HFFc6 (cell line): ENCODE measurements at regions not wholly inside any gene's neighbourhood (a gene's known extent, or its start where the extent isn't known, plus 50 kb on each side); places are given as distances from the start of the nearest gene placed in this dataset.

Experiments
- DNase-seq: peaks from one replicate; pipeline ENCODE4 v3.0.0-alpha.2; 2018
- H3K27ac Mint-ChIP-seq: 2 replicates; pipeline ENCODE4 v1.8.0; 2020; ENCODE audit warnings: mild to moderate bottlenecking, mixed read lengths
- H3K27me3 Mint-ChIP-seq: 2 replicates; pipeline ENCODE4 v1.8.0; 2021; ENCODE audit warnings: mild to moderate bottlenecking, moderate library complexity, mixed read lengths; ENCODE audit not compliant: insufficient read depth
- H3K36me3 Mint-ChIP-seq: 2 replicates; pipeline ENCODE4 v1.8.0; 2021; ENCODE audit warnings: low read depth, mixed read lengths
- H3K4me1 Mint-ChIP-seq: 2 replicates; pipeline ENCODE4 v1.8.0; 2020; ENCODE audit warnings: low read depth, mixed read lengths
- H3K4me3 Mint-ChIP-seq: 2 replicates; pipeline ENCODE4 v1.8.0; 2020; ENCODE audit warnings: mild to moderate bottlenecking, moderate library complexity, mixed read lengths
- H3K9me3 Mint-ChIP-seq: 2 replicates; pipeline ENCODE4 v1.8.0; 2020; ENCODE audit warnings: mild to moderate bottlenecking, mixed read lengths
- TF ChIP-seq, protein P1 (sequence below): fragments of 200-600 bp; sonication (generic); IDR thresholded peaks from 2 replicates; pipeline ENCODE4 v1.5.0; 2021; ENCODE audit warnings: antibody characterized with exemption, mild to moderate bottlenecking

- no peaks in the 10 kb centered on the region for H3K4me1 Mint-ChIP-seq
- DNase-seq = no peak
- no peaks in the 10 kb centered on the region; the same call in 1 of the 2 replicates for H3K36me3 Mint-ChIP-seq
- H3K27me3 Mint-ChIP-seq = peaks cover 5% of the 10 kb centered on the region
- no peak overlapping the region for H3K27ac Mint-ChIP-seq
- peaks cover 10% of the 10 kb centered on the region; the same call in 1 of the 2 replicates for H3K9me3 Mint-ChIP-seq
- no peak overlapping the region for H3K4me3 Mint-ChIP-seq
- TF ChIP-seq, protein P1, sequence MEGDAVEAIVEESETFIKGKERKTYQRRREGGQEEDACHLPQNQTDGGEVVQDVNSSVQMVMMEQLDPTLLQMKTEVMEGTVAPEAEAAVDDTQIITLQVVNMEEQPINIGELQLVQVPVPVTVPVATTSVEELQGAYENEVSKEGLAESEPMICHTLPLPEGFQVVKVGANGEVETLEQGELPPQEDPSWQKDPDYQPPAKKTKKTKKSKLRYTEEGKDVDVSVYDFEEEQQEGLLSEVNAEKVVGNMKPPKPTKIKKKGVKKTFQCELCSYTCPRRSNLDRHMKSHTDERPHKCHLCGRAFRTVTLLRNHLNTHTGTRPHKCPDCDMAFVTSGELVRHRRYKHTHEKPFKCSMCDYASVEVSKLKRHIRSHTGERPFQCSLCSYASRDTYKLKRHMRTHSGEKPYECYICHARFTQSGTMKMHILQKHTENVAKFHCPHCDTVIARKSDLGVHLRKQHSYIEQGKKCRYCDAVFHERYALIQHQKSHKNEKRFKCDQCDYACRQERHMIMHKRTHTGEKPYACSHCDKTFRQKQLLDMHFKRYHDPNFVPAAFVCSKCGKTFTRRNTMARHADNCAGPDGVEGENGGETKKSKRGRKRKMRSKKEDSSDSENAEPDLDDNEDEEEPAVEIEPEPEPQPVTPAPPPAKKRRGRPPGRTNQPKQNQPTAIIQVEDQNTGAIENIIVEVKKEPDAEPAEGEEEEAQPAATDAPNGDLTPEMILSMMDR = no peak
These were observed 53.6 kb downstream of the SHANK2 start for GRCh38 chr11:71198823-71199165.

- no peak overlapping the region for H3K4me3 Mint-ChIP-seq
- H3K27ac Mint-ChIP-seq = no peak overlapping the region
- H3K27me3 Mint-ChIP-seq = peaks cover 5% of the 10 kb centered on the region
- peaks cover 10% of the 10 kb centered on the region; the same call in 1 of the 2 replicates for H3K9me3 Mint-ChIP-seq
- H3K36me3 Mint-ChIP-seq = no peaks in the 10 kb centered on the region; the same call in 1 of the 2 replicates
- DNase-seq = no peak
- TF ChIP-seq, protein P1 = no peak
- no peaks in the 10 kb centered on the region for H3K4me1 Mint-ChIP-seq
These were observed 54.1 kb downstream of the SHANK2 start for GRCh38 chr11:71198141-71198822.

- peaks cover 5% of the 10 kb centered on the region for H3K27me3 Mint-ChIP-seq
- no peak overlapping the region for H3K4me3 Mint-ChIP-seq
- TF ChIP-seq, protein P1 = no peak
- DNase-seq = no peak
- no peaks in the 10 kb centered on the region; the same call in 1 of the 2 replicates for H3K36me3 Mint-ChIP-seq
- H3K4me1 Mint-ChIP-seq = no peaks in the 10 kb centered on the region
- no peak overlapping the region for H3K27ac Mint-ChIP-seq
- peaks cover 3% of the 10 kb centered on the region; the same call in 1 of the 2 replicates for H3K9me3 Mint-ChIP-seq
These were observed 55.3 kb downstream of the SHANK2 start for GRCh38 chr11:71197096-71197495.

DNA sequence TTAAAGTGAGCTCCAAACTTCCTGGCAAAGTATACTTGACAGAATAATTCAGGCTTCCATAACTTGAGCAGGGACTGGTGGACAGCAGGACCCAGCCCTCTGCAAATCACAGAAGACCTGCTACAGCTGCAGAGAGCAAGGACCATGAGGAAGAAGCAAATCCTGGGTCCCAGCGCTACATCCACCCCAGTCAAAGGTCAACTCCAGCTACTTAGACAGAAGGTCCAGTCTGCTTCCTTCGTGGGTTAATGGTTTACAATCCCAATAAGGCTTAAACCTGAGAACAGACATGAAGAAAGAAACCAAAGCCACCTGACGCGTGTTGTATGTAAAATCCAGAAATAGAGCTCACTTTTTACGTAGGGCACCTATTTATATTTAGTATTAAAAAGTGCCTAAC, 57.7 kb downstream of the SHANK2 start:
- no peaks in the 10 kb centered on the region for H3K36me3 Mint-ChIP-seq
- H3K27ac Mint-ChIP-seq = no peak overlapping the region
- no peak for DNase-seq
- TF ChIP-seq, protein P1 = no peak
- H3K27me3 Mint-ChIP-seq = peaks cover 7% of the 10 kb centered on the region
- H3K4me1 Mint-ChIP-seq = no peaks in the 10 kb centered on the region
- H3K4me3 Mint-ChIP-seq = no peak overlapping the region
- peaks cover 6% of the 10 kb centered on the region; the same call in 1 of the 2 replicates for H3K9me3 Mint-ChIP-seq

DNA sequence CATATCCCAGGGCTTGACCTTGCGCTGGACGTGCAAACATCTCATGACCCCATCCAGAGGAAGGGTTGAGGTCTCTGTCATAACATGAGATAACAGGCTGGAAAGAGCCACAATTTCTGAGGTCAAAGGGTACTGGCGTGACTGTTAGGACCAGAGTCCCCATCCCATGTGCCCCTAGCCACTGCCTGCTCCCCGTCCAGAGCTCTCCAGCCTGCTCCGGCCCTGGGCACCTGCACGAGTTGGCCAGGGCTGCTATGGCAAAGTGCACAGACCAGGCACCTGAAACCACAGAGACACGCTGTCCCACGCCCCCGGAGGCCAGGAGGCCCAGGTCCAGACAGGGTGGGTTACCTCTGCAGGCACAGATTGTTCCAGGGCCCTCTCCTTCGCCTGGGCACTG, 58.9 kb downstream of the SHANK2 start:
- Mint-ChIP-seq H3K27ac (no peak overlapping the region), H3K9me3 (peaks cover 6% of the 10 kb centered on the region; the same call in 1 of the 2 replicates), H3K27me3 (peaks cover 8% of the 10 kb centered on the region), H3K4me3 (no peak overlapping the region), H3K4me1 (no peaks in the 10 kb centered on the region), H3K36me3 (no peaks in the 10 kb centered on the region)
- no peak for DNase-seq
- TF ChIP-seq, protein P1 = no peak
